ENCODE measurements at regions not wholly inside any gene's neighbourhood (a gene's known extent, or its start where the extent isn't known, plus 50 kb on each side); places are given as distances from the start of the nearest gene placed in this dataset.

GRCh38 chr11:13216019-13216710 is 61.4 kb upstream of the BMAL1 start:
- TF ChIP-seq, protein P1, sequence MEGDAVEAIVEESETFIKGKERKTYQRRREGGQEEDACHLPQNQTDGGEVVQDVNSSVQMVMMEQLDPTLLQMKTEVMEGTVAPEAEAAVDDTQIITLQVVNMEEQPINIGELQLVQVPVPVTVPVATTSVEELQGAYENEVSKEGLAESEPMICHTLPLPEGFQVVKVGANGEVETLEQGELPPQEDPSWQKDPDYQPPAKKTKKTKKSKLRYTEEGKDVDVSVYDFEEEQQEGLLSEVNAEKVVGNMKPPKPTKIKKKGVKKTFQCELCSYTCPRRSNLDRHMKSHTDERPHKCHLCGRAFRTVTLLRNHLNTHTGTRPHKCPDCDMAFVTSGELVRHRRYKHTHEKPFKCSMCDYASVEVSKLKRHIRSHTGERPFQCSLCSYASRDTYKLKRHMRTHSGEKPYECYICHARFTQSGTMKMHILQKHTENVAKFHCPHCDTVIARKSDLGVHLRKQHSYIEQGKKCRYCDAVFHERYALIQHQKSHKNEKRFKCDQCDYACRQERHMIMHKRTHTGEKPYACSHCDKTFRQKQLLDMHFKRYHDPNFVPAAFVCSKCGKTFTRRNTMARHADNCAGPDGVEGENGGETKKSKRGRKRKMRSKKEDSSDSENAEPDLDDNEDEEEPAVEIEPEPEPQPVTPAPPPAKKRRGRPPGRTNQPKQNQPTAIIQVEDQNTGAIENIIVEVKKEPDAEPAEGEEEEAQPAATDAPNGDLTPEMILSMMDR (IDR thresholded peaks at IDR 0.05), result no peak
- no peak for TF ChIP-seq POLR2A (IDR thresholded peaks at IDR 0.05)
- TF ChIP-seq POLR2AphosphoS5 (IDR thresholded peaks at IDR 0.05), result no peak

Data from prostate gland (tissue), 2 donors.